ENCODE measurements at regions not wholly inside any gene's neighbourhood (a gene's known extent, or its start where the extent isn't known, plus 50 kb on each side); places are given as distances from the start of the nearest gene placed in this dataset.

- BruUV-seq (replicated peaks) = no TSS peak
- H3K9me3 ChIP-seq (ENCODE audit: control insufficient read depth, insufficient read depth, low read depth, low read length) = no peaks in the 10 kb centered on the region
- no peak overlapping the region for H3K4me3 ChIP-seq (ENCODE audit: low read depth in 2 of 2, low read length in 2 of 2)
- POLR2A ChIA-PET = no interaction called here
- H3K36me3 ChIP-seq (ENCODE audit: control insufficient read depth, insufficient read depth, low read length) = no peaks in the 10 kb centered on the region
- intact Hi-C loops (cut with micrococcal nuclease; ENCODE audit: unreplicated experiment) = no loop called here
- ATAC-seq (no peak), DNase-seq (ENCODE audit: low read depth, low spot score) (no peak)
- H3K27ac ChIP-seq (ENCODE audit: low read length) = no peak overlapping the region
- H3K4me1 ChIP-seq (ENCODE audit: control insufficient read depth, insufficient read depth, low read length) = no peaks in the 10 kb centered on the region
- CTCF ChIA-PET = no interaction called here
- in situ Hi-C loops (cut with HindIII; ENCODE audit: low pct_unique_long_range_greater_than_20kb, low sequenced_read_pairs) = no loop called here
- no peaks in the 10 kb centered on the region for H3K27me3 ChIP-seq (ENCODE audit: control insufficient read depth, insufficient read depth, low read length)
- TF ChIP-seq, protein P1, sequence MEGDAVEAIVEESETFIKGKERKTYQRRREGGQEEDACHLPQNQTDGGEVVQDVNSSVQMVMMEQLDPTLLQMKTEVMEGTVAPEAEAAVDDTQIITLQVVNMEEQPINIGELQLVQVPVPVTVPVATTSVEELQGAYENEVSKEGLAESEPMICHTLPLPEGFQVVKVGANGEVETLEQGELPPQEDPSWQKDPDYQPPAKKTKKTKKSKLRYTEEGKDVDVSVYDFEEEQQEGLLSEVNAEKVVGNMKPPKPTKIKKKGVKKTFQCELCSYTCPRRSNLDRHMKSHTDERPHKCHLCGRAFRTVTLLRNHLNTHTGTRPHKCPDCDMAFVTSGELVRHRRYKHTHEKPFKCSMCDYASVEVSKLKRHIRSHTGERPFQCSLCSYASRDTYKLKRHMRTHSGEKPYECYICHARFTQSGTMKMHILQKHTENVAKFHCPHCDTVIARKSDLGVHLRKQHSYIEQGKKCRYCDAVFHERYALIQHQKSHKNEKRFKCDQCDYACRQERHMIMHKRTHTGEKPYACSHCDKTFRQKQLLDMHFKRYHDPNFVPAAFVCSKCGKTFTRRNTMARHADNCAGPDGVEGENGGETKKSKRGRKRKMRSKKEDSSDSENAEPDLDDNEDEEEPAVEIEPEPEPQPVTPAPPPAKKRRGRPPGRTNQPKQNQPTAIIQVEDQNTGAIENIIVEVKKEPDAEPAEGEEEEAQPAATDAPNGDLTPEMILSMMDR (IDR thresholded peaks at IDR 0.05) = no peak
- no peak for TF ChIP-seq POLR2AphosphoS5 (IDR thresholded peaks at IDR 0.05; ENCODE audit: low read depth, low read length)
- TF ChIP-seq SIN3A (IDR thresholded peaks at IDR 0.05; ENCODE audit: borderline replicate concordance, insufficient read depth, low read depth, low read length) = no peak
- TF ChIP-seq, protein P2, sequence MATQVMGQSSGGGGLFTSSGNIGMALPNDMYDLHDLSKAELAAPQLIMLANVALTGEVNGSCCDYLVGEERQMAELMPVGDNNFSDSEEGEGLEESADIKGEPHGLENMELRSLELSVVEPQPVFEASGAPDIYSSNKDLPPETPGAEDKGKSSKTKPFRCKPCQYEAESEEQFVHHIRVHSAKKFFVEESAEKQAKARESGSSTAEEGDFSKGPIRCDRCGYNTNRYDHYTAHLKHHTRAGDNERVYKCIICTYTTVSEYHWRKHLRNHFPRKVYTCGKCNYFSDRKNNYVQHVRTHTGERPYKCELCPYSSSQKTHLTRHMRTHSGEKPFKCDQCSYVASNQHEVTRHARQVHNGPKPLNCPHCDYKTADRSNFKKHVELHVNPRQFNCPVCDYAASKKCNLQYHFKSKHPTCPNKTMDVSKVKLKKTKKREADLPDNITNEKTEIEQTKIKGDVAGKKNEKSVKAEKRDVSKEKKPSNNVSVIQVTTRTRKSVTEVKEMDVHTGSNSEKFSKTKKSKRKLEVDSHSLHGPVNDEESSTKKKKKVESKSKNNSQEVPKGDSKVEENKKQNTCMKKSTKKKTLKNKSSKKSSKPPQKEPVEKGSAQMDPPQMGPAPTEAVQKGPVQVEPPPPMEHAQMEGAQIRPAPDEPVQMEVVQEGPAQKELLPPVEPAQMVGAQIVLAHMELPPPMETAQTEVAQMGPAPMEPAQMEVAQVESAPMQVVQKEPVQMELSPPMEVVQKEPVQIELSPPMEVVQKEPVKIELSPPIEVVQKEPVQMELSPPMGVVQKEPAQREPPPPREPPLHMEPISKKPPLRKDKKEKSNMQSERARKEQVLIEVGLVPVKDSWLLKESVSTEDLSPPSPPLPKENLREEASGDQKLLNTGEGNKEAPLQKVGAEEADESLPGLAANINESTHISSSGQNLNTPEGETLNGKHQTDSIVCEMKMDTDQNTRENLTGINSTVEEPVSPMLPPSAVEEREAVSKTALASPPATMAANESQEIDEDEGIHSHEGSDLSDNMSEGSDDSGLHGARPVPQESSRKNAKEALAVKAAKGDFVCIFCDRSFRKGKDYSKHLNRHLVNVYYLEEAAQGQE (IDR thresholded peaks at IDR 0.05; ENCODE audit: insufficient read depth in 1 of 2, low read depth in 2 of 2, low read length in 1 of 2) = no peak
- TF ChIP-seq TCF7L2 (IDR thresholded peaks at IDR 0.05; ENCODE audit: low read depth, low read length) = no peak
These were observed 299.5 kb upstream of the FMN2 start for GRCh38 chr1:239792157-239792556.

DNA sequence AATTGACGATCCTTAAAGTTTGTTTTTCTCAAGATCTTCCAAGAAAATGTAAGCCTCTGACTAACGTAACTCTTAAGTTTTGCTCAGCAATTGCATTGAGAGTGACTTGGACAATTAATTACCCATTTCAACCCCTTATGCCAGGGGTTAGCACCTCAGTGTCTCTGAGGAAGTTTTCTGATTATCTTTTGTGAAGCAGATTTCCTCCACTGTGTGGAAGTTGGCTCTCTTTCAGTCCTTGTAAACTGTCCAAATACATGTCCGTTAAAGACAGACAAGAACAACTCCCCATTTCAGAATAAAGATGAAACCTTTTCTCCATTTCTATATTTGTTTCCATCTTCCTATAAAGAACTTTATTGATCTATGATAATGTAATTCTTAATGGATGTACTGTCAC lies 296.4 kb upstream of the FMN2 start:
- H3K27ac ChIP-seq (ENCODE audit: low read length) = no peak overlapping the region
- no peaks in the 10 kb centered on the region for H3K36me3 ChIP-seq (ENCODE audit: control insufficient read depth, insufficient read depth, low read length)
- no peak overlapping the region for H3K4me3 ChIP-seq (ENCODE audit: low read depth in 2 of 2, low read length in 2 of 2)
- no peaks in the 10 kb centered on the region for H3K4me1 ChIP-seq (ENCODE audit: control insufficient read depth, insufficient read depth, low read length)
- ChIA-PET POLR2A (no interaction called here), CTCF (no interaction called here)
- no peaks in the 10 kb centered on the region for H3K27me3 ChIP-seq (ENCODE audit: control insufficient read depth, insufficient read depth, low read length)
- ATAC-seq (no peak), DNase-seq (ENCODE audit: low read depth, low spot score) (no peak)
- TF ChIP-seq TCF7L2 (IDR thresholded peaks at IDR 0.05; ENCODE audit: low read depth, low read length) = no peak
- TF ChIP-seq, protein P2 (IDR thresholded peaks at IDR 0.05; ENCODE audit: insufficient read depth in 1 of 2, low read depth in 2 of 2, low read length in 1 of 2) = no peak
- TF ChIP-seq POLR2AphosphoS5 (IDR thresholded peaks at IDR 0.05; ENCODE audit: low read depth, low read length) = no peak
- TF ChIP-seq, protein P1 (IDR thresholded peaks at IDR 0.05) = no peak
- TF ChIP-seq SIN3A (IDR thresholded peaks at IDR 0.05; ENCODE audit: borderline replicate concordance, insufficient read depth, low read depth, low read length) = no peak
- intact Hi-C loops (cut with micrococcal nuclease; ENCODE audit: unreplicated experiment) = no loop called here
- in situ Hi-C loops (cut with HindIII; ENCODE audit: low pct_unique_long_range_greater_than_20kb, low sequenced_read_pairs) = no loop called here
- no TSS peak for BruUV-seq (replicated peaks)
- H3K9me3 ChIP-seq (ENCODE audit: control insufficient read depth, insufficient read depth, low read depth, low read length) = no peaks in the 10 kb centered on the region
